PC-3 (cell line): ENCODE measurements at regions not wholly inside any gene's neighbourhood (a gene's known extent, or its start where the extent isn't known, plus 50 kb on each side); places are given as distances from the start of the nearest gene placed in this dataset.

Source experiments
- EZH2 ChIP-seq: fragments of 300-600 bp; sonication (generic); IDR thresholded peaks from one replicate; pipeline ENCODE4 v1.6.1; 2017; ENCODE audit warnings: antibody characterized with exemption, mild to moderate bottlenecking, low read length; ENCODE audit not compliant: unreplicated experiment
- EZH2phosphoT487 ChIP-seq: fragments of 300-600 bp; sonication (generic); IDR thresholded peaks from 2 replicates; pipeline ENCODE4 v1.6.1; 2018; ENCODE audit warnings: mild to moderate bottlenecking, antibody characterized with exemption, low read length, borderline replicate concordance
- TF ChIP-seq, protein P1 (sequence below): fragments of 300-600 bp; sonication (generic); conservative IDR thresholded peaks from 2 replicates; pipeline ENCODE4 v1.5.1; 2017; ENCODE audit warnings: antibody characterized with exemption, low read depth, mild to moderate bottlenecking, low read length

DNA sequence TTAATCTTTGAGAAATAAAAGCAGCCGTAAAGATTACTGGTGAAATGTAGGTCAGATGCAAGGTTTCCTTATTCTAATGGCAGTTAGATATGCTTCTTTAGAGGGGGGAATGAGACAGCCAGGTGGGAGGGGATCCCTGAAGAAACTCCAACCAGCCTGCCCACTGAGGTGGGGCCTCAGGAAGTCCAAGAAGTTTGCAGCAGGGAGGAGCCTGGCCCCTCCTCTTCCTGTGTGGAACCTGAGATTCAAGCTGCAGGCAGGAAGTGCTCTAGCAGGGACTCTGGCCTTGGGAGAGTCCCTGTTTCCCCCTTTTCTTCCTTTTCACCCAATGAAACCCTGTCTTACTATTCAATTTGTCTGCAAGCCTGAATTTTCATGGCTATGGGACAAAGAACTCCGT is 101.4 kb upstream of the SLITRK2 start:
- TF ChIP-seq, protein P1, sequence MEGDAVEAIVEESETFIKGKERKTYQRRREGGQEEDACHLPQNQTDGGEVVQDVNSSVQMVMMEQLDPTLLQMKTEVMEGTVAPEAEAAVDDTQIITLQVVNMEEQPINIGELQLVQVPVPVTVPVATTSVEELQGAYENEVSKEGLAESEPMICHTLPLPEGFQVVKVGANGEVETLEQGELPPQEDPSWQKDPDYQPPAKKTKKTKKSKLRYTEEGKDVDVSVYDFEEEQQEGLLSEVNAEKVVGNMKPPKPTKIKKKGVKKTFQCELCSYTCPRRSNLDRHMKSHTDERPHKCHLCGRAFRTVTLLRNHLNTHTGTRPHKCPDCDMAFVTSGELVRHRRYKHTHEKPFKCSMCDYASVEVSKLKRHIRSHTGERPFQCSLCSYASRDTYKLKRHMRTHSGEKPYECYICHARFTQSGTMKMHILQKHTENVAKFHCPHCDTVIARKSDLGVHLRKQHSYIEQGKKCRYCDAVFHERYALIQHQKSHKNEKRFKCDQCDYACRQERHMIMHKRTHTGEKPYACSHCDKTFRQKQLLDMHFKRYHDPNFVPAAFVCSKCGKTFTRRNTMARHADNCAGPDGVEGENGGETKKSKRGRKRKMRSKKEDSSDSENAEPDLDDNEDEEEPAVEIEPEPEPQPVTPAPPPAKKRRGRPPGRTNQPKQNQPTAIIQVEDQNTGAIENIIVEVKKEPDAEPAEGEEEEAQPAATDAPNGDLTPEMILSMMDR = no peak
- TF ChIP-seq EZH2phosphoT487 = no peak
- TF ChIP-seq EZH2 = no peak
